ENCODE measurements at regions not wholly inside any gene's neighbourhood (a gene's known extent, or its start where the extent isn't known, plus 50 kb on each side); places are given as distances from the start of the nearest gene placed in this dataset.

GRCh38 chr1:79842811-79843210, 836.3 kb upstream of the ADGRL4 start:
- Histone ChIP-seq H3K27me3 (ENCODE audit: insufficient read depth, low read depth, low read length) (no peaks in the 10 kb centered on the region), H3K9me2 (ENCODE audit: insufficient read depth, low read length) (no peaks in the 10 kb centered on the region), H2AFZ (ENCODE audit: low read depth, low read length) (no peak overlapping the region), H3K4me3 (ENCODE audit: low read length) (no peak overlapping the region), H3K9ac (ENCODE audit: low read length) (no peak overlapping the region), H3K4me2 (ENCODE audit: low read length) (no peak overlapping the region), H3K79me2 (replicated peaks; ENCODE audit: insufficient read depth, low read length) (no peaks in the 10 kb centered on the region), H3K9me3 (ENCODE audit: low read length) (no peaks in the 10 kb centered on the region), H3F3A (ENCODE audit: insufficient read depth, low read length, poor library complexity, severe bottlenecking) (no peaks in the 10 kb centered on the region), H4K20me1 (ENCODE audit: insufficient read depth) (no peaks in the 10 kb centered on the region), H3K36me3 (ENCODE audit: insufficient read depth, low read length) (no peaks in the 10 kb centered on the region), H3K27ac (ENCODE audit: low read length) (peak overlapping the region; percentile 52)
- TF ChIP-seq RAD21 (conservative IDR thresholded peaks at IDR 0.05) (peak; percentile 11), REST (IDR thresholded peaks at IDR 0.05; ENCODE audit: borderline replicate concordance) (no peak), EP300 (conservative IDR thresholded peaks at IDR 0.05; ENCODE audit: poor library complexity, severe bottlenecking) (peak; percentile 82), POLR2AphosphoS5 (IDR thresholded peaks at IDR 0.05) (peak; percentile 73)

GRCh38 chr1:79839882-79840281, 833.4 kb upstream of the ADGRL4 start:
- H3K27me3 ChIP-seq (ENCODE audit: insufficient read depth, low read depth, low read length), result no peaks in the 10 kb centered on the region
- H3K36me3 ChIP-seq (ENCODE audit: insufficient read depth, low read length), result no peaks in the 10 kb centered on the region
- no peak overlapping the region for H3K27ac ChIP-seq (ENCODE audit: low read length)
- no peaks in the 10 kb centered on the region for H3K9me2 ChIP-seq (ENCODE audit: insufficient read depth, low read length)
- no peaks in the 10 kb centered on the region for H3K79me2 ChIP-seq (replicated peaks; ENCODE audit: insufficient read depth, low read length)
- no peaks in the 10 kb centered on the region for H3K9me3 ChIP-seq (ENCODE audit: low read length)
- no peak overlapping the region for H3K4me2 ChIP-seq (ENCODE audit: low read length)
- no peak overlapping the region for H3K9ac ChIP-seq (ENCODE audit: low read length)
- no peaks in the 10 kb centered on the region for H3F3A ChIP-seq (ENCODE audit: insufficient read depth, low read length, poor library complexity, severe bottlenecking)
- TF ChIP-seq REST (IDR thresholded peaks at IDR 0.05; ENCODE audit: borderline replicate concordance) (no peak), CTCF (IDR thresholded peaks at IDR 0.05; ENCODE audit: poor library complexity, severe bottlenecking) (no peak)
- no peak overlapping the region for H2AFZ ChIP-seq (ENCODE audit: low read depth, low read length)
- no peak overlapping the region for H3K4me3 ChIP-seq (ENCODE audit: low read length)
- H4K20me1 ChIP-seq (ENCODE audit: insufficient read depth), result no peaks in the 10 kb centered on the region

Measured in neural cell (in vitro differentiated cells).